HG02763 (cell line): ENCODE measurements at regions not wholly inside any gene's neighbourhood (a gene's known extent, or its start where the extent isn't known, plus 50 kb on each side); places are given as distances from the start of the nearest gene placed in this dataset.

Source experiments
- ATAC-seq: cut with Tn5 transposase; IDR thresholded peaks from one replicate; pipeline ENCODE4 v1.9.1; 2021; ENCODE audit warnings: mild to moderate bottlenecking, moderate library complexity; ENCODE audit not compliant: unreplicated experiment

- no peak for ATAC-seq
Observed at GRCh38 chr3:30069056-30069455, 537.3 kb upstream of the TGFBR2 start.

- no peak for ATAC-seq
Observed at GRCh38 chr3:30073040-30073439, 533.4 kb upstream of the TGFBR2 start.

- no peak for ATAC-seq
Observed at GRCh38 chr3:30073622-30074021, 532.8 kb upstream of the TGFBR2 start.

- ATAC-seq, result no peak
Observed at GRCh38 chr3:30075514-30075913, 530.9 kb upstream of the TGFBR2 start.

- no peak for ATAC-seq
Observed at GRCh38 chr3:30076899-30077298, 529.5 kb upstream of the TGFBR2 start.

- no peak for ATAC-seq
Observed at GRCh38 chr3:30077746-30078145, 528.7 kb upstream of the TGFBR2 start.

GRCh38 chr3:30078736-30079135 is 527.7 kb upstream of the TGFBR2 start:
- ATAC-seq, result no peak

- no peak for ATAC-seq
Observed at GRCh38 chr3:30081904-30082303, 524.5 kb upstream of the TGFBR2 start.

GRCh38 chr3:30082652-30083051 is 523.7 kb upstream of the TGFBR2 start:
- no peak for ATAC-seq

- ATAC-seq, result no peak
Observed at GRCh38 chr3:30083315-30083714, 523.1 kb upstream of the TGFBR2 start.

GRCh38 chr3:30084316-30084715 is 522.1 kb upstream of the TGFBR2 start:
- ATAC-seq, result no peak

- ATAC-seq, result no peak
Observed at GRCh38 chr3:30084971-30085403, 521.4 kb upstream of the TGFBR2 start.

GRCh38 chr3:30085486-30085885 is 520.9 kb upstream of the TGFBR2 start:
- ATAC-seq, result no peak

GRCh38 chr3:30091686-30092085 is 514.7 kb upstream of the TGFBR2 start:
- no peak for ATAC-seq

GRCh38 chr3:30097022-30097650 is 509.3 kb upstream of the TGFBR2 start:
- ATAC-seq, result no peak

GRCh38 chr3:30098243-30098642 is 508.2 kb upstream of the TGFBR2 start:
- no peak for ATAC-seq

GRCh38 chr3:30098653-30099455 is 507.5 kb upstream of the TGFBR2 start:
- ATAC-seq, result no peak

- no peak for ATAC-seq
Observed at GRCh38 chr3:30102356-30102755, 504.0 kb upstream of the TGFBR2 start.

GRCh38 chr3:30103186-30103585 is 503.2 kb upstream of the TGFBR2 start:
- no peak for ATAC-seq

GRCh38 chr3:30107531-30107930 is 498.9 kb upstream of the TGFBR2 start:
- no peak for ATAC-seq

- ATAC-seq, result no peak
Observed at GRCh38 chr3:30112411-30112810, 494.0 kb upstream of the TGFBR2 start.

GRCh38 chr3:30112902-30113484 is 493.4 kb upstream of the TGFBR2 start:
- ATAC-seq, result no peak
